Heart left ventricle (tissue), 16 donors: ENCODE measurements at regions not wholly inside any gene's neighbourhood (a gene's known extent, or its start where the extent isn't known, plus 50 kb on each side); places are given as distances from the start of the nearest gene placed in this dataset.

Experiments used
- ATAC-seq, 4 donors: fragments of 200-7000 bp; cut with Tn5 transposase; one replicate each; pipeline ENCODE4 v1.9.1; 2020 to 2022; ENCODE audit warnings: moderate library complexity in 4 of 4, mild to moderate bottlenecking in 3 of 4, moderate number of reproducible peaks in 1 of 4
- DNase-seq, 5 donors: peaks; one replicate each; pipeline ENCODE4 v3.0.0-alpha.2; 2020
- H3K27ac ChIP-seq, 12 donors: fragments of 200-600 bp; sonication (generic) in 4 of 12; one replicate each; pipeline versions ENCODE4 v1.5.0 to v1.8.0; 2016 to 2022; ENCODE audit warnings: mild to moderate bottlenecking in 2 of 12
- H3K27me3 ChIP-seq, 9 donors: fragments of 200-600 bp; sonication (generic) in 2 of 9; one replicate each; pipeline versions ENCODE4 v1.5.1 to v1.8.0; 2016 to 2022; ENCODE audit warnings: mild to moderate bottlenecking in 3 of 9
- H3K36me3 ChIP-seq, 9 donors: fragments of 200-600 bp; sonication (generic) in 2 of 9; one replicate each; pipeline versions ENCODE4 v1.5.0 to v1.8.0; 2018 to 2022; ENCODE audit warnings: mild to moderate bottlenecking in 2 of 9
- H3K4me1 ChIP-seq, 12 donors: fragments of 200-600 bp; sonication (generic) in 4 of 12; one replicate each; pipeline versions ENCODE4 v1.5.0 to v1.8.0; 2016 to 2022; ENCODE audit warnings: mild to moderate bottlenecking in 3 of 12
- H3K4me3 ChIP-seq, 12 donors: fragments of 200-600 bp; sonication (generic) in 4 of 12; one replicate each; pipeline versions ENCODE4 v1.5.0 to v1.8.0; 2017 to 2022; ENCODE audit warnings: mild to moderate bottlenecking in 9 of 12, moderate library complexity in 4 of 12
- H3K9me3 ChIP-seq, 12 donors: fragments of 200-600 bp; sonication (generic) in 4 of 12; one replicate each; pipeline versions ENCODE4 v1.5.0 to v1.8.0; 2016 to 2022; ENCODE audit warnings: mild to moderate bottlenecking in 1 of 12
- CTCF ChIP-seq, 12 donors: fragments of 200-600 bp; sonication (generic) in 4 of 12; IDR thresholded peaks; one replicate each; pipeline versions ENCODE4 v1.5.0 to v1.8.0; 2018 to 2022; ENCODE audit warnings: antibody characterized with exemption in 12 of 12, mild to moderate bottlenecking in 5 of 12
- POLR2A ChIP-seq, 2 donors: fragments of 450-650 bp; IDR thresholded peaks; one replicate each; pipeline ENCODE4 v1.6.1; 2017; ENCODE audit warnings: antibody characterized with exemption in 2 of 2, mild to moderate bottlenecking in 2 of 2, moderate library complexity in 2 of 2
- WGBS, 4 donors: extraction: QIAGEN DNeasy Blood & Tissue Kit in 2 of 4; methylation state at CpG; one replicate each; pipeline versions ENCODE4 v1.1.5 to v1.1.7; 2013 to 2018; 5-methylcytosine and 5-hydroxymethylcytosine counted together
- intact Hi-C, 10 donors: fragments of 100-400 bp; cut with DNase I; formaldehyde crosslinking; loops; one replicate each; pipeline versions ENCODE4 v1.11.1 to v1.14.2; 2022
- donor health status: ischemic (EF 13 %, LVEDD 7.1; RV severe dilation, severe dysfunction).
- donor health status: healthy with polysubstance abuse.
- donor health status: DM: no; HTN: yes; CAD: no.
- donor health status: DM: no; HTN: no; CAD: no.
- donor health status: ischemic (EF 25% LVEDD 6.9; RV normal size, moderate dysfunction).
- donor health status: ischemic (EF 25% LVEDD 5.7; RV mildly dilated, moderate dysfunction).
- donor health status: healthy.
- donor health status: DM: yes; HTN: yes; CAD: no.
- donor health status: ischemic (EF 35%, LVEDD 5.7; RV mildly dilated, moderate dysfunction).
- donor health status: nonischemic (EF 11% LVEDD 7.7; RV severe dilation, severe dysfunction).
- donor health status: DM: yes; HTN: yes; CAD: no.
- donor health status: PGD.
- donor health status: ischemic (EF 29% LVEDD 5.4; RV normal size, mild dysfunction).
- donor health status: nonischemic (EF 23%, LVEDD 6.1; RV moderate dilation, normal function).

- no peaks in the 10 kb centered on the region for H3K27me3 ChIP-seq
- no peak for ATAC-seq
- H3K4me1 ChIP-seq, result peaks cover 0 to 24% (median 0%) of the 10 kb centered on the region in 12 donors
- H3K36me3 ChIP-seq, result no peaks in the 10 kb centered on the region
- H3K9me3 ChIP-seq, result no peaks in the 10 kb centered on the region
- 90 to 92% (median 92%) methylated on average over 9 of the region's 9 CpGs for WGBS, 4 donors
- H3K4me3 ChIP-seq, result no peak overlapping the region
- intact Hi-C loops, result loop anchor here in 1 of 10 donors (5.0 kb wide), 1 partner anchor 53 kb away; no protein-coding TSS in a partner anchor
- no peak overlapping the region for H3K27ac ChIP-seq
- DNase-seq, result no peak
- TF ChIP-seq POLR2A (IDR thresholded peaks at IDR 0.05), result no peak
- no peak for TF ChIP-seq CTCF (IDR thresholded peaks at IDR 0.05)
These were observed 273.8 kb downstream of the RPS6KC1 start for GRCh38 chr1:213324859-213325258.

- DNase-seq, result no peak
- intact Hi-C loops, result no loop called here
- 72 to 82% (median 78%) methylated on average over 9 of the region's 9 CpGs for WGBS, 4 donors
- Histone ChIP-seq H3K27me3 (no peaks in the 10 kb centered on the region), H3K9me3 (no peaks in the 10 kb centered on the region), H3K4me3 (no peak overlapping the region), H3K27ac (no peak overlapping the region), H3K4me1 (peaks cover 0 to 24% (median 0%) of the 10 kb centered on the region in 12 donors), H3K36me3 (no peaks in the 10 kb centered on the region)
- TF ChIP-seq CTCF (IDR thresholded peaks at IDR 0.05) (no peak), POLR2A (IDR thresholded peaks at IDR 0.05) (no peak)
- ATAC-seq, result no peak
These were observed 274.4 kb downstream of the RPS6KC1 start for GRCh38 chr1:213325482-213325881.

GRCh38 chr1:213326281-213327016, 275.4 kb downstream of the RPS6KC1 start:
- no peak for TF ChIP-seq CTCF (IDR thresholded peaks at IDR 0.05)
- TF ChIP-seq POLR2A (IDR thresholded peaks at IDR 0.05), result no peak
- peaks cover 0 to 24% (median 0%) of the 10 kb centered on the region in 12 donors for H3K4me1 ChIP-seq
- no peaks in the 10 kb centered on the region for H3K36me3 ChIP-seq
- no peaks in the 10 kb centered on the region for H3K27me3 ChIP-seq
- ATAC-seq, result no peak
- no peaks in the 10 kb centered on the region for H3K9me3 ChIP-seq
- no peak overlapping the region for H3K4me3 ChIP-seq
- WGBS, 4 donors, result 78 to 86% (median 83%) methylated on average over 2 of the region's 2 CpGs
- DNase-seq, result no peak
- peak overlapping the region in 2 of 12 donors; percentile 13 to 75 for H3K27ac ChIP-seq
- intact Hi-C loops, result no loop called here

GRCh38 chr1:213327017-213327667, 276.1 kb downstream of the RPS6KC1 start:
- no peak overlapping the region for H3K4me3 ChIP-seq
- no peaks in the 10 kb centered on the region for H3K36me3 ChIP-seq
- peak overlapping the region in 2 of 12 donors; percentile 13 to 75 for H3K27ac ChIP-seq
- peaks cover 0 to 24% (median 0%) of the 10 kb centered on the region in 12 donors for H3K4me1 ChIP-seq
- intact Hi-C loops, result no loop called here
- ATAC-seq, result peak in 3 of 4 donors; percentile 62 to 74 (median 62)
- no peaks in the 10 kb centered on the region for H3K27me3 ChIP-seq
- peak in 4 of 5 donors; percentile 24 to 58 (median 38) for DNase-seq
- TF ChIP-seq CTCF (IDR thresholded peaks at IDR 0.05) (no peak), POLR2A (IDR thresholded peaks at IDR 0.05) (no peak)
- no peaks in the 10 kb centered on the region for H3K9me3 ChIP-seq
- 69 to 79% (median 76%) methylated on average over 5 of the region's 5 CpGs for WGBS, 4 donors
